ENCODE measurements at regions not wholly inside any gene's neighbourhood (a gene's known extent, or its start where the extent isn't known, plus 50 kb on each side); places are given as distances from the start of the nearest gene placed in this dataset.

DNA sequence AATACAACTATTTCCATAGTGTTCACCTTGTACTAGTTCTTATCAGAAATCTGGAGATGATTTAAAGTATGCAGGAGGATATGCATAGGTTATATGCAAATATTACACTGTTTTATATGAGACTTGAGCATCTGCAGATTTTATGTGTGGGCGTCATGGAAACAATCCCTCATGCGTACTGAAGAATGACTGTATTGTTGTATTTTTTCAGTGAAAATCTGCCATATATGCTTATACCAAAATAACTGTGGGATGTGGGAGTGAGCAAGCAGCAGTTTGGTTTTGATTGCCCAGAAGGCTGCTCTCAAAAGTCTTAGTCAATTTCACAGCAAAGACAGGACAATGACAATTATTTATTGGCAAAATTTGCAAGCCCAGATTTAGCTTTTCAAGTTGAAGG, 238.8 kb upstream of the PCDH20 start (continued):
- TF ChIP-seq, protein P1, sequence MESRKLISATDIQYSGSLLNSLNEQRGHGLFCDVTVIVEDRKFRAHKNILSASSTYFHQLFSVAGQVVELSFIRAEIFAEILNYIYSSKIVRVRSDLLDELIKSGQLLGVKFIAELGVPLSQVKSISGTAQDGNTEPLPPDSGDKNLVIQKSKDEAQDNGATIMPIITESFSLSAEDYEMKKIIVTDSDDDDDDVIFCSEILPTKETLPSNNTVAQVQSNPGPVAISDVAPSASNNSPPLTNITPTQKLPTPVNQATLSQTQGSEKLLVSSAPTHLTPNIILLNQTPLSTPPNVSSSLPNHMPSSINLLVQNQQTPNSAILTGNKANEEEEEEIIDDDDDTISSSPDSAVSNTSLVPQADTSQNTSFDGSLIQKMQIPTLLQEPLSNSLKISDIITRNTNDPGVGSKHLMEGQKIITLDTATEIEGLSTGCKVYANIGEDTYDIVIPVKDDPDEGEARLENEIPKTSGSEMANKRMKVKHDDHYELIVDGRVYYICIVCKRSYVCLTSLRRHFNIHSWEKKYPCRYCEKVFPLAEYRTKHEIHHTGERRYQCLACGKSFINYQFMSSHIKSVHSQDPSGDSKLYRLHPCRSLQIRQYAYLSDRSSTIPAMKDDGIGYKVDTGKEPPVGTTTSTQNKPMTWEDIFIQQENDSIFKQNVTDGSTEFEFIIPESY (IDR thresholded peaks at IDR 0.05; ENCODE audit: extremely low read depth, insufficient replicate concordance, low read length): no peak
- TF ChIP-seq, protein P2, sequence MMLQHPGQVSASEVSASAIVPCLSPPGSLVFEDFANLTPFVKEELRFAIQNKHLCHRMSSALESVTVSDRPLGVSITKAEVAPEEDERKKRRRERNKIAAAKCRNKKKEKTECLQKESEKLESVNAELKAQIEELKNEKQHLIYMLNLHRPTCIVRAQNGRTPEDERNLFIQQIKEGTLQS (IDR thresholded peaks at IDR 0.05): no peak

DNA sequence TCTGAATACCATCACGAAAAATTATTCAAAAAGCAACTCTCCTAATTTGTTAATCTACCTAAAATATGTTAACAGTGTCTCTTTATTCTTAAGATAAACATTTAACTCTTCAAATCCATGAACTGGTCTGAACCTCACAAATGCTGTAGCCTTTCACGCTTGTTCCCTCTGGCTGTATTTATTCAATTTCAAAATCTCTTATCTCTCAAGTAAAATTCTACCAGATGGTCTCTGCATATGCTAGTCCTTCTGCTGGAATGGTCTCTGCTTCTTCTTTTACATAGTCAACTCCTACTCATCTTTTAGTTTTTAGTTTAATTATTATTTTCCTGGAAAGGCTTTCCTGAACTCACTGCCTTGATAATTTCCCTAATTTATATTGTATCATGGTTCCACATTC, 232.9 kb upstream of the PCDH20 start:
- Histone ChIP-seq H3K27ac (ENCODE audit: low read depth, low read length) (no peak overlapping the region), H3K4me3 (replicated peaks in 1 of 2; ENCODE audit: low read depth in 1 of 2, low read length in 2 of 2) (no peak overlapping the region), H4K20me1 (ENCODE audit: insufficient read depth) (no peaks in the 10 kb centered on the region), H3K9me2 (ENCODE audit: insufficient read depth) (no peaks in the 10 kb centered on the region), H3K79me2 (ENCODE audit: insufficient read depth, low read length) (no peaks in the 10 kb centered on the region), H3K36me3 (ENCODE audit: control insufficient read depth in 1 of 2, insufficient read depth in 2 of 2, low read length in 2 of 2) (no peaks in the 10 kb centered on the region), H3K4me1 (ENCODE audit: control insufficient read depth in 1 of 2, insufficient read depth in 2 of 2, low read length in 2 of 2) (no peaks in the 10 kb centered on the region), H3K9ac (ENCODE audit: low read length) (no peak overlapping the region), H3K27me3 (ENCODE audit: insufficient read depth, low read length) (no peaks in the 10 kb centered on the region), H3K9me3 (ENCODE audit: control insufficient read depth in 1 of 2, insufficient read depth in 1 of 2, low read depth in 1 of 2, low read length in 2 of 2) (no peaks in the 10 kb centered on the region; a peak in 1 of 4 replicates), H2AFZ (ENCODE audit: low read depth, low read length, poor library complexity, severe bottlenecking) (no peak overlapping the region), H3K4me2 (ENCODE audit: low read length) (no peak overlapping the region)
- no TSS peak for BruUV-seq (replicated peaks)
- ATAC-seq (no peak), DNase-seq (ENCODE audit: low read depth, low spot score) (no peak)
- intact Hi-C loops (cut with micrococcal nuclease): no loop called here
- POLR2A ChIA-PET: no interaction called here
- TF ChIP-seq JUND (IDR thresholded peaks at IDR 0.05) (no peak), SP1 (IDR thresholded peaks at IDR 0.05; ENCODE audit: low read depth) (no peak), EZH2 (IDR thresholded peaks at IDR 0.05) (no peak), TCF7L2 (IDR thresholded peaks at IDR 0.05; ENCODE audit: borderline replicate concordance, extremely low read depth, insufficient read depth, insufficient read length) (no peak), CEBPB (IDR thresholded peaks at IDR 0.05; ENCODE audit: low read depth) (no peak)
- CTCF ChIA-PET: no interaction called here
- RAD21 ChIA-PET (ENCODE audit: low non-redundant PET in 1 of 2, low total read pairs in 2 of 2, uncharacterized antibody in 2 of 2, unreplicated experiment in 2 of 2): no interaction called here

Measured in HCT116 (cell line).